ENCODE measurements at regions not wholly inside any gene's neighbourhood (a gene's known extent, or its start where the extent isn't known, plus 50 kb on each side); places are given as distances from the start of the nearest gene placed in this dataset.

DNA sequence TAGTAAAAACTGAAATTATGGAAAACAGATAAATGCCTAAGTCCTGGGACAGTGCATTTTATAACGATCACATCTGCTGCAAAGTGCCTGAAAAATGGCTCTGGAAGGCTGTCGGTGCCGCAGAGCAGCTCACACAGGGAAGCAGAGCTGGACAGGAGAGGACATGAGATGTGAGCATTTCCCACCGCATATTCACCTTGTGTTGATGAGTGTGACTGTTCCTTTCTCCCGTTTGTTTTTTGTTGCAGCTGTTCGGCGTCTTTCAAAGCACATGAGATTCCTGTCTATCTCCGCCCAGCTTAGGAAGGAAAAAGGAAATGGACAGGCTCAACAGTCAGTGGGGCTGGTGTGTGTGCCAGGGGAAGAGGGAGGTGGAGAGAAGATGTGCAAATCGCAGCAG is 164.9 kb upstream of the SEMA6A start:
- Histone ChIP-seq H3K27me3 (ENCODE audit: control insufficient read depth, insufficient read depth, low read length) (no peaks in the 10 kb centered on the region), H3K4me3 (ENCODE audit: low read depth, low read length) (no peak overlapping the region), H3K36me3 (ENCODE audit: control insufficient read depth, insufficient read depth, low read length) (no peaks in the 10 kb centered on the region)
- no peak for TF ChIP-seq CTCF (IDR thresholded peaks at IDR 0.05; ENCODE audit: insufficient read depth, low read length, severe bottlenecking)
- FAIRE-seq (no peak), DNase-seq (ENCODE audit: low read depth) (no peak)

DNA sequence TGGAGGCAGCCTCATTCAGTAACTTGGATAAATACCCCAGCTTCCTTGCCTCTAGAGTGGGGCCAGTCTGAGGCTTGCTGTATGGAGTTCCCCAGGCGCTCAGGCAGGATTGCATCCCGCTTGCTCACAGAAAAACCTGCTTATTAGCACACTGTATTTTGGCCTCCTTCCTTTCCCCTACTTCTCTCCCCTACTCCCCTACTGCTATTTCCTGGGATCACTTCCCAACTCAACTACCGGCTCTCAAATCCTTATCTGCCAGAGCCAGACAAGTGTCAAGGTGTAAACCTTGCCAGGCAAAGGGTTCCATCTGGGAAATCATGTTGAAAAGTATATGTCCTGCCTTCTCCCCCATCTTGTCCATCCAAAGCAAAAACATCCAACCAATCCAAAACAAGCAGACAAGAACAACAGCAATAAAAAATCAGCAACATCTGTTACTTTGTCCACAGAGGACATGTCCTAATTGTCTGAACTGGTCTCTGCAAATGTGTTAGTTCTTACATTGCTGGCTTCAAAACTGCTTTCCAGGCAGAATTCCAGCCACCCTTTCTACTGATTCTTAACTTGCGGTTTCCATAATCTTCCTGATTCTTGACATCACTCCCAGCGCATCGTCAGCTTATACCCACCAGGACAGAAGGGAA is 164.1 kb upstream of the SEMA6A start:
- FAIRE-seq = no peak

DNA sequence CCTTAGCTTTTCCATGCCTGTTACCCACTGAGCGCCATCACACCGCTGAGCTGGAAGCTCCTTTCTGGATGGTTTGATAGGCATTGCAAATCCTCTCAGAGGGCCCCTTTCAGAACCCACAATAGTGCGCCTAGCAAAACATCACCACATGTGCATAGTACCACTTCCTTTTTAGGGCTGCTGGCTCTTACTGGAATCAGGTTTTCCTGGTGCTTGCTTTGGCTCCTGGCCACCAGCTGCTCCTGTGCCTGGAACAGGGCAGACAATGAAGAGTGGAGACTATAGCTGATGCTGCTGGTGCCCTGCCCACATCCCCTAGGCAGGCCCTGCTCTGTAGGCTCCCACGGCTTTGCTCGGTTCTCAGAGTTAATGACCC is 163.6 kb upstream of the SEMA6A start:
- Histone ChIP-seq H3K4me3 (ENCODE audit: low read depth, low read length) (no peak overlapping the region), H3K36me3 (ENCODE audit: control insufficient read depth, insufficient read depth, low read length) (no peaks in the 10 kb centered on the region), H3K27me3 (ENCODE audit: control insufficient read depth, insufficient read depth, low read length) (no peaks in the 10 kb centered on the region)
- TF ChIP-seq CTCF (IDR thresholded peaks at IDR 0.05; ENCODE audit: insufficient read depth, low read length, severe bottlenecking) = no peak
- FAIRE-seq (no peak), DNase-seq (ENCODE audit: low read depth) (no peak)

More for the DNA sequence above, 164.1 kb upstream of the SEMA6A start:
- no peak overlapping the region for H3K4me3 ChIP-seq (ENCODE audit: low read depth, low read length)
- DNase-seq (ENCODE audit: low read depth) = no peak
- TF ChIP-seq CTCF (IDR thresholded peaks at IDR 0.05; ENCODE audit: insufficient read depth, low read length, severe bottlenecking) = no peak
- no peaks in the 10 kb centered on the region for H3K36me3 ChIP-seq (ENCODE audit: control insufficient read depth, insufficient read depth, low read length)
- H3K27me3 ChIP-seq (ENCODE audit: control insufficient read depth, insufficient read depth, low read length) = no peaks in the 10 kb centered on the region

DNA sequence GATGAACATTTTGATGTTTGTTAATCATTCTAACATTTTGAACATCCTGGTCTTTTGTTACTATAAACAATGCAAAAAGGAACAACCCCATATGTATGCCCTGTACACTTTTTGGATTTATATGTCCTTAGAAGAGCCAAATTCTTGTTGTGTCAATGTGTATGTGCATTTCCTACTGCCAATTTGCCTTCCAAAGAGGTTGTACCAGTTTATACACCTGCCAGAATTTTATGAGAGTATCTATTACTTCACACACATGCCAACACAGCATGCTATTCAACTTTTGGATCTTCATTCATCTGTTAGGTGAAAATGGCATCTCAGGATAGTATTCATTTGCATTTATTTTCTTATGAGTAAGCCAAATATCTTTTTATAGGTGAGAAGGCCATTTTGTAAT is 162.0 kb upstream of the SEMA6A start:
- Histone ChIP-seq H3K27me3 (ENCODE audit: control insufficient read depth, insufficient read depth, low read length) (no peaks in the 10 kb centered on the region), H3K36me3 (ENCODE audit: control insufficient read depth, insufficient read depth, low read length) (no peaks in the 10 kb centered on the region), H3K4me3 (ENCODE audit: low read depth, low read length) (no peak overlapping the region)
- DNase-seq (ENCODE audit: low read depth) = no peak
- FAIRE-seq = no peak
- TF ChIP-seq CTCF (IDR thresholded peaks at IDR 0.05; ENCODE audit: insufficient read depth, low read length, severe bottlenecking) = no peak

GRCh38 chr5:116733991-116734975 is 159.7 kb upstream of the SEMA6A start:
- Histone ChIP-seq H3K4me3 (ENCODE audit: low read depth, low read length) (no peak overlapping the region), H3K27me3 (ENCODE audit: control insufficient read depth, insufficient read depth, low read length) (no peaks in the 10 kb centered on the region), H3K36me3 (ENCODE audit: control insufficient read depth, insufficient read depth, low read length) (no peaks in the 10 kb centered on the region)
- DNase-seq (ENCODE audit: low read depth) (no peak), FAIRE-seq (no peak)
- no peak for TF ChIP-seq CTCF (IDR thresholded peaks at IDR 0.05; ENCODE audit: insufficient read depth, low read length, severe bottlenecking)

Data from bronchial epithelial cell (primary cell).